Peyer's patch (tissue), 4 donors: ENCODE measurements at regions not wholly inside any gene's neighbourhood (a gene's known extent, or its start where the extent isn't known, plus 50 kb on each side); places are given as distances from the start of the nearest gene placed in this dataset.

ENCODE experiments used
- POLR2A ChIP-seq, 2 donors: fragments of 450-650 bp; IDR thresholded peaks; one replicate each; pipeline ENCODE4 v1.5.1; 2017; ENCODE audit warnings: antibody characterized with exemption in 2 of 2, mild to moderate bottlenecking in 2 of 2, moderate library complexity in 2 of 2
- TF ChIP-seq, protein P1 (sequence below), 6 experiments: fragments of 450-650 bp in 4 of 6; fragments of 200-600 bp in 2 of 6; sonication (generic) in 1 of 6; IDR thresholded peaks; one replicate each; pipeline ENCODE4 v1.5.1; 2017 to 2019; ENCODE audit warnings: antibody characterized with exemption in 6 of 6, mild to moderate bottlenecking in 3 of 6, moderate library complexity in 1 of 6

- TF ChIP-seq POLR2A (IDR thresholded peaks at IDR 0.05), result no peak
- TF ChIP-seq, protein P1, sequence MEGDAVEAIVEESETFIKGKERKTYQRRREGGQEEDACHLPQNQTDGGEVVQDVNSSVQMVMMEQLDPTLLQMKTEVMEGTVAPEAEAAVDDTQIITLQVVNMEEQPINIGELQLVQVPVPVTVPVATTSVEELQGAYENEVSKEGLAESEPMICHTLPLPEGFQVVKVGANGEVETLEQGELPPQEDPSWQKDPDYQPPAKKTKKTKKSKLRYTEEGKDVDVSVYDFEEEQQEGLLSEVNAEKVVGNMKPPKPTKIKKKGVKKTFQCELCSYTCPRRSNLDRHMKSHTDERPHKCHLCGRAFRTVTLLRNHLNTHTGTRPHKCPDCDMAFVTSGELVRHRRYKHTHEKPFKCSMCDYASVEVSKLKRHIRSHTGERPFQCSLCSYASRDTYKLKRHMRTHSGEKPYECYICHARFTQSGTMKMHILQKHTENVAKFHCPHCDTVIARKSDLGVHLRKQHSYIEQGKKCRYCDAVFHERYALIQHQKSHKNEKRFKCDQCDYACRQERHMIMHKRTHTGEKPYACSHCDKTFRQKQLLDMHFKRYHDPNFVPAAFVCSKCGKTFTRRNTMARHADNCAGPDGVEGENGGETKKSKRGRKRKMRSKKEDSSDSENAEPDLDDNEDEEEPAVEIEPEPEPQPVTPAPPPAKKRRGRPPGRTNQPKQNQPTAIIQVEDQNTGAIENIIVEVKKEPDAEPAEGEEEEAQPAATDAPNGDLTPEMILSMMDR (IDR thresholded peaks at IDR 0.05), result no peak
Measured at GRCh38 chr4:43316813-43317212, 424.3 kb downstream of the GRXCR1 start.
